Gastrocnemius medialis (tissue), 4 donors: ENCODE measurements at regions not wholly inside any gene's neighbourhood (a gene's known extent, or its start where the extent isn't known, plus 50 kb on each side); places are given as distances from the start of the nearest gene placed in this dataset.
A peak's percentile ranks its signal among the peaks of the same experiment; 100 is the strongest.
"Not testable (repeated sequence)": the region's sequence is repeated elsewhere in the genome, so short reads cannot be mapped to it uniquely, and the experiment has no call there.

Source experiments
- ATAC-seq, 2 donors: fragments of 150-250 bp; one replicate each; pipeline ENCODE4 v1.9.1; 2016
- DNase-seq, 2 donors: peaks; one replicate each; pipeline ENCODE4 v3.0.0-alpha.2; 2019
- H3K27ac ChIP-seq, 4 donors: fragments of 200-600 bp; sonication (generic); 1 replicate in 1 of 4; 2 replicates in 3 of 4; pipeline ENCODE4 v1.5.1; 2016 to 2018; ENCODE audit warnings: mild to moderate bottlenecking in 2 of 4, moderate library complexity in 1 of 4
- H3K27me3 ChIP-seq, 3 donors: fragments of 200-600 bp; sonication (generic) in 2 of 3; 1 replicate in 1 of 3; 2 replicates in 2 of 3; pipeline versions ENCODE4 v1.5.1 to v1.6.0; 2016 to 2019; ENCODE audit warnings: mild to moderate bottlenecking in 1 of 3, moderate library complexity in 1 of 3
- H3K36me3 ChIP-seq, 2 donors: fragments of 200-600 bp; sonication (generic) in 1 of 2; one replicate each; pipeline ENCODE4 v1.5.1; 2017 to 2018
- H3K4me1 ChIP-seq, 2 donors: fragments of 200-600 bp; sonication (generic) in 1 of 2; one replicate each; pipeline ENCODE4 v1.5.1; 2016 to 2017; ENCODE audit warnings: mild to moderate bottlenecking in 2 of 2
- H3K4me3 ChIP-seq, 4 donors: fragments of 200-600 bp; sonication (generic) in 3 of 4; 1 replicate in 1 of 4; 2 replicates in 3 of 4; pipeline ENCODE4 v1.5.1; 2016 to 2019; ENCODE audit warnings: mild to moderate bottlenecking in 2 of 4
- H3K9me3 ChIP-seq, 3 donors: fragments of 200-600 bp; sonication (generic) in 2 of 3; 1 replicate in 1 of 3; 2 replicates in 2 of 3; pipeline ENCODE4 v1.5.1; 2016 to 2019
- CTCF ChIP-seq, 5 experiments: fragments of 450-650 bp in 3 of 5; fragments of 200-600 bp in 2 of 5; sonication (generic) in 2 of 5; IDR thresholded peaks in 4 of 5; conservative IDR thresholded peaks in 1 of 5; 1 replicate in 4 of 5; 2 replicates in 1 of 5; pipeline ENCODE4 v1.5.1; 2016 to 2019; ENCODE audit warnings: antibody characterized with exemption in 5 of 5, mild to moderate bottlenecking in 3 of 5, moderate library complexity in 3 of 5
- POLR2A ChIP-seq, 2 donors: fragments of 450-650 bp; IDR thresholded peaks; one replicate each; pipeline ENCODE4 v1.6.1; 2017; ENCODE audit warnings: antibody characterized with exemption in 2 of 2, mild to moderate bottlenecking in 2 of 2, moderate library complexity in 2 of 2
- in situ Hi-C, 4 donors: fragments of 200-750 bp; cut with MboI; loops; one replicate each; pipeline versions ENCODE4 v1.15.0 to v1.8.0; 2017; ENCODE audit warnings: low sequenced_read_pairs in 4 of 4
- intact Hi-C: fragments of 100-400 bp; cut with DNase I; formaldehyde crosslinking; loops from one replicate; pipeline ENCODE4 v1.15.1; 2023; ENCODE audit warnings: low total_unique reads

GRCh38 chr15:31504462-31504839, 177.8 kb downstream of the KLF13 start:
- in situ Hi-C loops (no loop called here), intact Hi-C loops (no loop called here)
- Histone ChIP-seq H3K27me3 (no peaks in the 10 kb centered on the region), H3K4me3 (no peak overlapping the region), H3K9me3 (no peaks in the 10 kb centered on the region), H3K27ac (no peak overlapping the region), H3K4me1 (no peaks in the 10 kb centered on the region), H3K36me3 (no peaks in the 10 kb centered on the region)
- ATAC-seq (no peak), DNase-seq (peak in 1 of 2 donors; percentile 1)
- TF ChIP-seq POLR2A (IDR thresholded peaks at IDR 0.05) (no peak), CTCF (IDR thresholded peaks at IDR 0.05 in 4 of 5, conservative IDR thresholded peaks at IDR 0.05 in 1 of 5) (no peak)

- ATAC-seq, intact Hi-C loops, H3K9me3 ChIP-seq, in situ Hi-C loops, H3K27me3 ChIP-seq, H3K4me3 ChIP-seq, DNase-seq, H3K4me1 ChIP-seq, H3K27ac ChIP-seq, H3K36me3 ChIP-seq: not testable (repeated sequence)
These were observed 180.9 kb downstream of the KLF13 start for GRCh38 chr15:31507573-31507972.

- Histone ChIP-seq H3K4me1 (peaks cover 0 to 5% of the 10 kb centered on the region in 2 donors), H3K36me3 (no peaks in the 10 kb centered on the region), H3K9me3 (no peaks in the 10 kb centered on the region), H3K27me3 (no peaks in the 10 kb centered on the region), H3K4me3 (no peak overlapping the region), H3K27ac (no peak overlapping the region)
- intact Hi-C loops (no loop called here), in situ Hi-C loops (no loop called here)
- TF ChIP-seq POLR2A (IDR thresholded peaks at IDR 0.05) (no peak), CTCF (IDR thresholded peaks at IDR 0.05 in 4 of 5, conservative IDR thresholded peaks at IDR 0.05 in 1 of 5) (no peak)
- ATAC-seq: no peak
- peak in 1 of 2 donors; percentile 5 for DNase-seq
These were observed 182.0 kb downstream of the KLF13 start for GRCh38 chr15:31508656-31509055.

- Histone ChIP-seq H3K4me3 (peak overlapping the region; percentile 19 to 45 (median 24)), H3K27me3 (no peaks in the 10 kb centered on the region), H3K9me3 (no peaks in the 10 kb centered on the region), H3K4me1 (peaks cover 0 to 5% of the 10 kb centered on the region in 2 donors), H3K36me3 (no peaks in the 10 kb centered on the region), H3K27ac (no peak overlapping the region)
- no peak for DNase-seq
- in situ Hi-C loops (no loop called here), intact Hi-C loops (loop anchor here (10.0 kb wide), 1 partner anchor 65 kb away; no protein-coding TSS in a partner anchor)
- TF ChIP-seq POLR2A (IDR thresholded peaks at IDR 0.05): no peak
- TF ChIP-seq CTCF (IDR thresholded peaks at IDR 0.05 in 4 of 5, conservative IDR thresholded peaks at IDR 0.05 in 1 of 5): no peak
- ATAC-seq: no peak
These were observed 183.4 kb downstream of the KLF13 start for GRCh38 chr15:31510057-31510456.

GRCh38 chr15:31511707-31512310, 185.2 kb downstream of the KLF13 start:
- TF ChIP-seq POLR2A (IDR thresholded peaks at IDR 0.05) (no peak), CTCF (IDR thresholded peaks at IDR 0.05 in 4 of 5, conservative IDR thresholded peaks at IDR 0.05 in 1 of 5) (no peak)
- H3K4me3 ChIP-seq: no peak overlapping the region
- H3K27me3 ChIP-seq: no peaks in the 10 kb centered on the region
- H3K36me3 ChIP-seq: no peaks in the 10 kb centered on the region
- H3K9me3 ChIP-seq: no peaks in the 10 kb centered on the region
- in situ Hi-C loops (no loop called here), intact Hi-C loops (loop anchor here (10.0 kb wide), 1 partner anchor 63 kb away; no protein-coding TSS in a partner anchor)
- ATAC-seq (no peak), DNase-seq (no peak)
- H3K4me1 ChIP-seq: peaks cover 0 to 5% of the 10 kb centered on the region in 2 donors
- H3K27ac ChIP-seq: no peak overlapping the region
